Neural progenitor cell (in vitro differentiated cells): ENCODE measurements at regions not wholly inside any gene's neighbourhood (a gene's known extent, or its start where the extent isn't known, plus 50 kb on each side); places are given as distances from the start of the nearest gene placed in this dataset.

ENCODE experiments used
- DNase-seq: peaks from one replicate; pipeline ENCODE4 v3.0.0-alpha.2; 2016; ENCODE audit warnings: low spot score
- H2AFZ ChIP-seq: fragments of 200-600 bp; sonication (generic); replicated peaks from 2 replicates; pipeline ENCODE4 v1.6.1; 2016; ENCODE audit warnings: antibody characterized with exemption
- H3F3A ChIP-seq: fragments of 200-600 bp; sonication (generic); 2 replicates; pipeline ENCODE4 v1.6.1; 2016; ENCODE audit warnings: antibody characterized with exemption, low read depth
- H3K27ac ChIP-seq: fragments of 200-600 bp; sonication (generic); 2 replicates; pipeline ENCODE4 v1.5.1; 2016; ENCODE audit warnings: mild to moderate bottlenecking
- H3K27me3 ChIP-seq: fragments of 200-600 bp; sonication (generic); 2 replicates; pipeline ENCODE4 v1.6.1; 2016; ENCODE audit warnings: mild to moderate bottlenecking, moderate library complexity
- H3K36me3 ChIP-seq: fragments of 200-600 bp; sonication (generic); 2 replicates; pipeline ENCODE4 v1.5.1; 2016
- H3K4me1 ChIP-seq: fragments of 200-600 bp; sonication (generic); 2 replicates; pipeline ENCODE4 v1.6.1; 2016; ENCODE audit warnings: mixed run types
- H3K4me2 ChIP-seq: fragments of 200-600 bp; sonication (generic); 2 replicates; pipeline ENCODE4 v1.6.1; 2016
- H3K4me3 ChIP-seq: fragments of 200-600 bp; sonication (generic); 2 replicates; pipeline ENCODE4 v1.5.1; 2016
- H3K79me2 ChIP-seq: fragments of 200-600 bp; sonication (generic); 2 replicates; pipeline ENCODE4 v1.6.1; 2016; ENCODE audit warnings: low read depth
- H3K9ac ChIP-seq: fragments of 200-600 bp; sonication (generic); 2 replicates; pipeline ENCODE4 v1.6.1; 2016
- H3K9me3 ChIP-seq: fragments of 200-600 bp; sonication (generic); 2 replicates; pipeline ENCODE4 v1.5.1; 2016; ENCODE audit warnings: low read depth
- H4K20me1 ChIP-seq: fragments of 200-600 bp; sonication (generic); 2 replicates; pipeline ENCODE4 v1.6.1; 2016; ENCODE audit warnings: low read depth
- H3K27ac Mint-ChIP-seq: 3 replicates; pipeline ENCODE4 v1.8.0; 2021; ENCODE audit warnings: mixed read lengths
- H3K27me3 Mint-ChIP-seq: 2 replicates; pipeline ENCODE4 v1.8.0; 2022; ENCODE audit warnings: low read depth, mild to moderate bottlenecking, inconsistent platforms, moderate library complexity, mixed read lengths; ENCODE audit not compliant: insufficient read depth
- H3K36me3 Mint-ChIP-seq: 3 replicates; pipeline ENCODE4 v1.8.0; 2021; ENCODE audit warnings: mixed read lengths
- H3K4me1 Mint-ChIP-seq: 3 replicates; pipeline ENCODE4 v1.8.0; 2021; ENCODE audit warnings: mixed read lengths
- H3K4me3 Mint-ChIP-seq: 3 replicates; pipeline ENCODE4 v1.8.0; 2021; ENCODE audit warnings: mild to moderate bottlenecking, moderate library complexity, mixed read lengths
- H3K9me3 Mint-ChIP-seq: 3 replicates; pipeline ENCODE4 v1.8.0; 2020; ENCODE audit warnings: mixed read lengths
- CTCF ChIP-seq: fragments of 200-600 bp; sonication (generic); IDR thresholded peaks from 2 replicates; pipeline ENCODE4 v1.5.1; 2017; ENCODE audit warnings: antibody characterized with exemption, mild to moderate bottlenecking
- EZH2 ChIP-seq: fragments of 200-600 bp; sonication (generic); IDR thresholded peaks from 2 replicates; pipeline ENCODE4 v1.6.1; 2017; ENCODE audit warnings: antibody characterized with exemption, mild to moderate bottlenecking, moderate library complexity
- EZH2phosphoT487 ChIP-seq: fragments of 200-600 bp; sonication (generic); IDR thresholded peaks from 2 replicates; pipeline ENCODE4 v1.6.1; 2017; ENCODE audit warnings: antibody characterized with exemption

- H3K4me1 ChIP-seq: no peaks in the 10 kb centered on the region
- H3K27ac Mint-ChIP-seq: no peak overlapping the region
- no peak overlapping the region for H3K4me3 ChIP-seq
- H3K4me2 ChIP-seq: no peak overlapping the region
- no peaks in the 10 kb centered on the region for H3K27me3 ChIP-seq
- no peaks in the 10 kb centered on the region for H3K9me3 Mint-ChIP-seq
- no peaks in the 10 kb centered on the region for H3F3A ChIP-seq
- no peaks in the 10 kb centered on the region for H3K36me3 Mint-ChIP-seq
- no peak for DNase-seq
- no peaks in the 10 kb centered on the region for H4K20me1 ChIP-seq
- TF ChIP-seq CTCF: no peak
- TF ChIP-seq EZH2: no peak
- no peak for TF ChIP-seq EZH2phosphoT487
- no peaks in the 10 kb centered on the region for H3K36me3 ChIP-seq
- H3K9ac ChIP-seq: no peak overlapping the region
- no peaks in the 10 kb centered on the region for H3K9me3 ChIP-seq
- H3K27me3 Mint-ChIP-seq: peaks cover 6% of the 10 kb centered on the region
- H3K4me3 Mint-ChIP-seq: no peak overlapping the region
- no peak overlapping the region for H3K27ac ChIP-seq
- no peak overlapping the region for H2AFZ ChIP-seq
- H3K79me2 ChIP-seq: no peaks in the 10 kb centered on the region
- H3K4me1 Mint-ChIP-seq: peaks cover 3% of the 10 kb centered on the region
Measured at GRCh38 chr10:78150756-78151155, 117.1 kb downstream of the RPS24 start.

GRCh38 chr10:78155722-78156121, 122.1 kb downstream of the RPS24 start:
- Histone ChIP-seq H3F3A (no peaks in the 10 kb centered on the region), H3K36me3 (no peaks in the 10 kb centered on the region), H3K9me3 (no peaks in the 10 kb centered on the region), H3K27me3 (no peaks in the 10 kb centered on the region), H3K4me1 (no peaks in the 10 kb centered on the region), H2AFZ (no peak overlapping the region), H3K4me3 (no peak overlapping the region), H3K27ac (no peak overlapping the region), H4K20me1 (no peaks in the 10 kb centered on the region), H3K4me2 (no peak overlapping the region), H3K79me2 (no peaks in the 10 kb centered on the region), H3K9ac (no peak overlapping the region)
- H3K9me3 Mint-ChIP-seq: no peaks in the 10 kb centered on the region
- H3K36me3 Mint-ChIP-seq: no peaks in the 10 kb centered on the region
- H3K27me3 Mint-ChIP-seq: peaks cover 3% of the 10 kb centered on the region
- no peak overlapping the region for H3K27ac Mint-ChIP-seq
- TF ChIP-seq CTCF: peak; percentile 20
- no peak for TF ChIP-seq EZH2
- no peak for TF ChIP-seq EZH2phosphoT487
- H3K4me3 Mint-ChIP-seq: no peak overlapping the region
- H3K4me1 Mint-ChIP-seq: no peaks in the 10 kb centered on the region
- no peak for DNase-seq

DNA sequence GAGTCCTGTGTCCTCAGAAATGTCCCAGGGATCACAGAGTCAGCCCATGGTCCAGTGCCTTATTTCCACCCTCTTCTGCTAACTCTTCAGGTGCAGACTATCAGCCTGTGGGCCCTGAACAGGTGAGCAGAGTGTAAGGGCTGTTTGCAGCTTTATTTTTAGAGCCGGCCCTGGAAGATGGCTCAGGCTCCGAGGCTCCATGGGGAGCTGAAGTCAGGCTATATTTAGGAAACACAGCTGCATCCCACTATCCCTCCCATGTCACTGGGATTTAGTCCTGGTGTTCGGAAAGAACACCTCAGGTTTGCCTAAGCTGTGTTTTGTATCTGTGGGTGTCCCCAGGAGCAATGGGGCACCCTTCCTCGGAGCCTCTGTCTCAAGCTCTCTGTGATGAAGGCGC, 126.9 kb downstream of the RPS24 start:
- Mint-ChIP-seq H3K4me1 (peaks cover 24% of the 10 kb centered on the region), H3K9me3 (peaks cover 3% of the 10 kb centered on the region), H3K36me3 (no peaks in the 10 kb centered on the region), H3K27me3 (no peaks in the 10 kb centered on the region), H3K4me3 (no peak overlapping the region), H3K27ac (no peak overlapping the region)
- Histone ChIP-seq H3K27me3 (no peaks in the 10 kb centered on the region), H3K4me3 (no peak overlapping the region), H3K36me3 (no peaks in the 10 kb centered on the region), H3K4me1 (no peaks in the 10 kb centered on the region), H3K79me2 (no peaks in the 10 kb centered on the region), H3K9me3 (no peaks in the 10 kb centered on the region), H3F3A (no peaks in the 10 kb centered on the region), H3K27ac (no peak overlapping the region), H3K9ac (no peak overlapping the region), H4K20me1 (no peaks in the 10 kb centered on the region), H2AFZ (no peak overlapping the region), H3K4me2 (no peak overlapping the region)
- no peak for TF ChIP-seq CTCF
- TF ChIP-seq EZH2phosphoT487: no peak
- no peak for TF ChIP-seq EZH2
- no peak for DNase-seq

DNA sequence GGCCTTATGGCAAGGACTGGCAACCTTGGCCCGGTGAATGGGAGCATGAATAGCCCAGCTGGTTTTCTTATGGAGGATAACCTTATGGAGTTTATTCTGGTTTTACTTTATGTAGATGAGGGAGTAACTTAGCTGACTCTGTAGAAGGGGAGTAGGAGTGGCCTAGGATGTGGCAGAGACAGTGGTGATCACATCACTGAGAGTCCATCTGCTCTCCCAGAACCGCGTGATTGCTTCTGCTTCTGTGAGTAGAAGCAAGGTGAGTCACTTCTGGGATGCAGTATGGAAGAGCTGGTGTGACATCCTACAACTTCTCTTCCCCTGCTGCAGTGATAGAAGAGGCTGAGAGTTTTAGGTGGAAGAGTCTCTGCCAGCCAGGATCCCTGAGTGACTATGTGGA, 129.2 kb downstream of the RPS24 start:
- no peak overlapping the region for H3K27ac Mint-ChIP-seq
- DNase-seq: no peak
- Histone ChIP-seq H3K27me3 (no peaks in the 10 kb centered on the region), H3K27ac (no peak overlapping the region), H3K79me2 (no peaks in the 10 kb centered on the region), H3K4me2 (no peak overlapping the region), H3K9ac (no peak overlapping the region), H3K36me3 (no peaks in the 10 kb centered on the region), H3F3A (no peaks in the 10 kb centered on the region), H3K4me1 (no peaks in the 10 kb centered on the region), H4K20me1 (no peaks in the 10 kb centered on the region), H3K4me3 (no peak overlapping the region), H3K9me3 (no peaks in the 10 kb centered on the region), H2AFZ (no peak overlapping the region)
- peaks cover 3% of the 10 kb centered on the region for H3K27me3 Mint-ChIP-seq
- peaks cover 3% of the 10 kb centered on the region for H3K9me3 Mint-ChIP-seq
- H3K36me3 Mint-ChIP-seq: no peaks in the 10 kb centered on the region
- H3K4me1 Mint-ChIP-seq: peaks cover 29% of the 10 kb centered on the region
- no peak overlapping the region for H3K4me3 Mint-ChIP-seq
- TF ChIP-seq EZH2: no peak
- no peak for TF ChIP-seq EZH2phosphoT487
- no peak for TF ChIP-seq CTCF
